HG03103 (cell line): ENCODE measurements at regions not wholly inside any gene's neighbourhood (a gene's known extent, or its start where the extent isn't known, plus 50 kb on each side); places are given as distances from the start of the nearest gene placed in this dataset.
"Not testable (repeated sequence)": the region's sequence is repeated elsewhere in the genome, so short reads cannot be mapped to it uniquely, and the experiment has no call there.

ENCODE experiments used
- ATAC-seq: cut with Tn5 transposase; IDR thresholded peaks from one replicate; pipeline ENCODE4 v1.9.1; 2021; ENCODE audit warnings: low read depth; ENCODE audit not compliant: unreplicated experiment

DNA sequence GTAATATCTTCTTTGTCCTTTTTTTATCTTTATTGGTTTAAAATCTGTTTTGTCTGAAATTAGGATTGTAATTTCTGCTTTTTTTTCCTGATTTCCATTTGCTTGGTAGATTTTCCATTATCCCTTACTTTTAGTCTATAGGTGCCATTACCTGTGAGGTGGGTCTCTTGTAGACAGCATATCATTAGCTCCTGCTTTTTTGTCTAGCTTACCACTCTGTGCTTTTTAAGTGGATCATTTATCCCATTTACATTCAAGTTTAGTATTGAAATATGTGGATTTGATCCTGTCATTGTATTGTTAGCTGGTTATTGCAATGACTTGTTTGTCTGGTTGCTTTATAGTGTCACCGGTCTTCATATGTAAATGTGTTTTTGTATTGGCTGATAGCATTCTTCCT is 958.6 kb upstream of the SLIT2 start:
- no peak for ATAC-seq

- ATAC-seq = no peak
Measured at GRCh38 chr4:19286924-19287323, 964.8 kb upstream of the SLIT2 start.

- no peak for ATAC-seq
Measured at GRCh38 chr4:19285146-19285545, 966.6 kb upstream of the SLIT2 start.

DNA sequence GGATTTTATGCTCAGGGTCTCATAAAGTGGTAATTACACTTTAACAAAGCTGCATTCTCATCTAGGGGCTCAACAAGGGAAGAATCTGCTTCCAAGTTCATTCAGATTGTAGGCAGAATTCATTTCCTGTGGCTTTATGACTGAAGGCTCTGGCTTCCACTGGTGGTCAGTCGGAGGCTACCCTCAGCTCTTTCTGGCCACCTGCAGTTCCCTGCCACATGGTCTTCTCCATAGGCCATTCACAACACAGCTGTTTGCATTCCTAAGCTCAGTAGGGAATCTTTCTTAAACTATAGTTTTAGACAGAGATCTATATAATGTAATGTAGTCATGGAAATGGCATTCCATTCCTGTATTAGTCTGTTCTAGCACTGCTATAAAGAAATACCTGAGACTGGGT is 973.0 kb upstream of the SLIT2 start:
- ATAC-seq = no peak

DNA sequence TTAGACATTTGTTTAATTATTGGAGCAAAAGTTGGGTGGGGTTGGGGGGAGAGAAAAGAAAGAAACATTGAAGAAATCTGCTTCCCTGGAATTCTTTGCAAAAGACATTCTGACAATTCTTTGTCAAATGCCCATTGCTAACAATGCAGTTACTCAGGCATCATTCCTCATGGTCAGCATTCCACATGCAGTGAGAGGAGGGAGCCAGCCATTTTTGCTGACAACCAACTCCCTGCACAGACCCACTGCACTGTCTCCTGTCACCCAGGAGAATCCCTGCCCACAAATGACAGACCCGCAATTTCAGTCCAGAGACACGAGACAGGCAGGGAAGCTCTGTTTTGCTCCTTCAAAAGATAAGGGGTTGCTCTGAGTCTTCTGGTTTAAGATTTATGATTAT is 985.1 kb upstream of the SLIT2 start:
- ATAC-seq = no peak

DNA sequence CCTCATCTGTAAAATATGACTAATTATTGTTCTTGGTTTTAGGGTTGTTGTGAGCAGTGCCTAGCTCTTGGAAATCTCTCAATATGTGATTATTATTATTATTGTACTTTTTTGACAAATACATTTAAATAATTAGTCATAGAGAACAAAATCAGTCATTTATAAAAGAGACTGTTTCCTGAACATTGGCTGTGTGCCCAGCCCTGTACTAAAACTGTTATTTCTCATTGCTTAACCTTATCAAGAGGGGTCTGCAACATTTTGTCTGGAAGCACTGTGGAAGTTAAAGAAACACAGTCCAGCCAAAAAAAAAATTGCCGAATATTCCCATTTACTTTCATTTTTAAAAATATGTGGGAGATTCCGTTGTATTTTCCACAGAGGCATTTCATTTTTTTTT is 989.2 kb upstream of the SLIT2 start:
- no peak for ATAC-seq

DNA sequence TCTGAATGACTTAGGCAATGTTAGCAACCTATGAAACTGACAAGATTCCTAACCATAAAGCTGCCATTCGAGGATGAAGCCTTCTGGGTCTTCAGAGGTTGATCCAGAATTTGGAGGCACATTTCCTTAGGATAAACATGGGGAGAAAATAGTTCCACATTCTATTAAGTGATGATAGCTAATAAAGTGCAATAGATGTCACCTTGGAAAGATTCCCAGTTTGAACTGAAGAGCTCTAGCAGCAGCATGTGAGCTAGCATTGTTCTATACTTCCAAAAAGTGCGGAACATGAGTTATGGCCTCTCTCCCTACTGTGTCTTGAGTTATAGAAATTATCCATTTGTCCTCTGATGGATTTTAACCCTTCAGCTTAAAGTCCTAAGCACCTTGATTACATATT is 991.4 kb upstream of the SLIT2 start:
- ATAC-seq = no peak

DNA sequence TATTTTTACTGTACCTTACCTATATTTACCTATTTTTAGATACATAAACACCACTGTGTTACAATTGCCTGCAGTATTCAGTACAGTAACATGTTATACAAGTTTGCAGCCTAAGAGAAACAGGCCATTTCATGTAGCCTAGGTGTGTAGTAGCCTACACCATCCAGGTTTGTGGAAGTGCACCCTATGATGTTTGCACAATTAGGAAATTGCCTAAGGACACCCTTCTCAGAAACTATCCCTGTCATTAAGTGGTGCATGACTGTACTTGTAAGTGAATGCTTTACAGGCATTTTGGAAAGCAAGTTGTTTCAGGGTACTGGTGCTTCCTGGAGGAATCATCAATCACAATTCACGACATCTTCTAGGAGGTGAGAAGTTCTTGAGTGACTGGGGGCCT is 991.8 kb upstream of the SLIT2 start:
- ATAC-seq = no peak

DNA sequence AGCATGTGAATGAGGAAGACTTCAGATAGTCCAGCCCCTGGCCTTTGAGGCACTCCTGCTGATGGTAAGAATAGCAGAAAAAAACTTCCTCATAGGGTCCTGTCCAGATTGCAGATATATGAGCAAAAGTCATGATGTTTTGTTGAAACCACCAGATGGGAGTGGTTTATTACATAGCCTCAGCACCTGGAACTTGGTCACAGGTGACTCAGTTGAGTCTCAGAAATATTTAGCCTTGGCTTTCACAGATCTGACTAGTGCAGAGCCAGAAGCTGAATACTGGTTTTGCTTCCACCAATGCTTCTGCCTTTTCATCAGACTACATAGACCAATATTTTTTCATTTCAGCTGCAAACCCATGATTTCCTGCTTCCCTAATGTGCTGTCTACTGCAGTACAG is 994.9 kb upstream of the SLIT2 start:
- ATAC-seq = no peak

- ATAC-seq = no peak
Measured at GRCh38 chr4:19254486-19254885, 997.2 kb upstream of the SLIT2 start.

DNA sequence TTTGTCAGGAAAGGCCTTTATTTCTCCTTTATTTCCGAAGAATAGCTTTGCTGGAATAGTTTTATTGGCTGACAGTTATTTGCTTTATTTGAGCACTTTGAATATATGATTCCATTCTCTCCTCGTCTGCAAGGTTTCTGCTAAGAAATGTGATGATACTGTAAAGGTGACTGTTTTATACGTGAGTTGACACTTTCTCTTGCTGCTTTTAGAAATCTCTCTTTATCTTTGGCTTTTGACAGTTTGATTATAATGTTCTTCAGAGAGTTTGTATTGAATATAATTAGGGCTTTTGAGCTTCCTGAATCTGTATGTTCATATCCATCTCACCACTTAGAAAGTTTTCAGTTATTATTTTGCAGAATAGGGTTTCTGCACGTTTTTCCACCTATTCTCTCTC is 1003.7 kb upstream of the SLIT2 start:
- ATAC-seq = no peak

GRCh38 chr4:19241895-19242294 is 1009.8 kb upstream of the SLIT2 start:
- ATAC-seq = no peak

DNA sequence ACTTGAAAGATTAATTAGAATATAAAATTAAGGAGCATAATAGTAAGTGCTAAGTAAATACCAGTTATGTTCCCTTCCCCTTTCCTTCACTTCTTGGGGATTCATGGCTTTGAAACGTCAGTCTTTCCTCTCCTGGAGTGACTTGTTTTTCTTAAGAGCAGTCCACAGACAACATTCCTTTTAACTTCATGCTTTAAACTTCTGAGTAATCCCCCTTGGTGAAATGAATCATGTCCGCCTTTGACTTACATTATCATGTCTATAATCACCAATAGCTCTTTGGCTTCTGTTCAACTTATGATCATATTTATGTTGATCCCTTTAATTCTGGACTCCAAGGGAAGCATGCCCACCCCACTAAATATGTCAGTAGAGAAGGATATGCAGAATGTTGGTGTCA is 1012.1 kb upstream of the SLIT2 start:
- no peak for ATAC-seq

- ATAC-seq = no peak
Measured at GRCh38 chr4:19236473-19236872, 1015.2 kb upstream of the SLIT2 start.

DNA sequence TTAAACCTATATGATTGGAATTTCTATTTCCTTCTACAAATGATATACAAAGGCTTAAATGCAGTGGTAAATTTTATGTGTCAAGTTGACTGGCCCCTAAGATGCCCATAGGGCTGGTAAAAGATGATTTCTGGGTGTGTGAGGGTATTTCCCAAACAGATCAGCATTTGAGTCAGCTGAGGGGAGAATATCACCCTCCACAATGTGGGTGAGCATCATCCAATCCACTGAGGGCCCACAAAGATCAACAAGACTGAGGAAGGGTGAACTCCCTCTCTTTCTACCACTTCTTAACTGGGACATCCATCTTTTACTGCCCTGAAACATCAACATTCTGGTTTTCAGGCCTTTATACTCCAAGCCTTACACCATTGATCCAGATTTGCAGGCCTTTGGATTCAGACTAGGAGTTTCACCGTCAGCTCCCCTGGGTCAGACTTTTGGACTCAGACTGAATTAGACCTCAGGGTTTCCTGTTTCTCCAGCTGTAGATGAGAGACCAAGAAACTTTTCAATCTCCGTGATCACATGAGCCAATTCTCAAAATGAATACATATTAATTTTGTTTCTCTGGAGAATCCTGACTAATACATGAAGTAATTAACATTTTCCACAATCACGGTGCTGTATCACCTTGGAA is 1020.7 kb upstream of the SLIT2 start:
- ATAC-seq = no peak

- ATAC-seq = no peak
Measured at GRCh38 chr4:19227701-19228100, 1024.0 kb upstream of the SLIT2 start.

GRCh38 chr4:19224820-19225219 is 1026.9 kb upstream of the SLIT2 start:
- ATAC-seq = no peak

DNA sequence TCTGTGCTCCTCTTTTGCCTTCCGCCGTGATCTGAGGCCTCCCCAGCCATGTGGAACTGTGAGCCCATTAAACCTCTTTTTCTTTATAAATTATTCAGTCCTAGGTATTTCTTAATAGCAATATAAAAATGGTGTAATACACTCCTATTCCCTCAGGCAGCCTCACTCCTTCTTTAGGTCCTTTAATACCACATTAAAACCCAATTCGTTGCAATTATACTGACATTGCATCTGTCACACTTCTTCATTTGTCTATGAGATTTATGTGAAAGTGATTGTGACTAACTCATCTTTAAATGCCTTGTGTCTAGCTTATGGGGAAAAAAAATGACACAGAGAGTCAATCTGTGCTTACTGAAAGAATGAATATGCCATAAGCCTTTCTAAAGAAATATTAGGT is 1035.2 kb upstream of the SLIT2 start:
- ATAC-seq = no peak

DNA sequence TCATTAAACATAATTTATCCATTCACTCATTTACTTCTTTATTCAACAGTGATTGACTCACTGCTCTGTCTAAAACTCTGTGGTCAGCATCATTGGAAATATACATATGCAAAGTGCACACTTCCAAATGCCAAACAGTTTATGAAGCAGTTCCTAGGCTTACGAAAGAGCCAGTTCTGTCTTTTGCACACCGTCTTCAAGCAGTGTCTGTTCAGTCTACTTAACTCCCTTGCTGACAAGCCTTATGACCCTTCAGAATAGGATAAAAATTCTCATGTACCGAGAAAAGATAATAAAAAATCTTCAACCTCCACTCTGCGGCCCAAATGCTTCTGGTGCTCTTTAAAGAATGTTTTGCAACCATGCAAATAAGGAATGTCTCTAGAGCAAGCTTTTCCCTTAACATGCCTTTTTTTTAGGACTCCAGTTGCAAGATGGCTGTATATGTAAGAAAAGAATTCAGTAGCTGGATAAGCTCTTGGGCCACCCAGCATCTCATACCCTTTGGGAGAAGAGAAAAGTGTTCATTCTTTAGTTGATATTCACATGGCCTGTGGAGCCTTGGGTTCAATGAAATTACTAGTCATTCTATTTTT is 1037.0 kb upstream of the SLIT2 start:
- ATAC-seq = no peak

- ATAC-seq = no peak
Measured at GRCh38 chr4:19213388-19213787, 1038.3 kb upstream of the SLIT2 start.

DNA sequence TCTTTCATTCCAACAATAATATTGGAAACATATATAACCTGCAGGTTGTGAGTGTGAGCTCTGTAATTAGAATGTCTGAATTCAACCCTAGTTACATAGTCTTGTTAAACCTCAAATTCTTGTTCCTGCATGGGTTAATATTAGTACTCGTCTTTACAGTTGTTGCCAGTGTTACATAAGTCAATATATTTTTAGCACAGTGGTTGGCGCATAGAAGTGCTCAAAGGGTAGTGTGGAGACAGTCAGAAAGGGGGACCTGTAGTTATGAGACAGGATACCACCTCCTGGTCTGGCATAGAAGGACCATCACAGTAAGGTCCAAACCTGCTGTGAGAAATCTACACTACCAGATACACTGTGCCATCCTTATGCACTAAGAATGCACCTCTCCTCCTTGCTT is 1045.9 kb upstream of the SLIT2 start:
- no peak for ATAC-seq

- ATAC-seq = not testable (repeated sequence)
Measured at GRCh38 chr4:19197838-19198237, 1053.9 kb upstream of the SLIT2 start.

- no peak for ATAC-seq
Measured at GRCh38 chr4:19195696-19196095, 1056.0 kb upstream of the SLIT2 start.
